K562 (cell line): ENCODE measurements at regions not wholly inside any gene's neighbourhood (a gene's known extent, or its start where the extent isn't known, plus 50 kb on each side); places are given as distances from the start of the nearest gene placed in this dataset.

Experiments
- ATAC-seq: fragments of 200-7000 bp; cut with Tn5 transposase; 3 replicates; pipeline ENCODE4 v1.9.1; 2020; ENCODE audit warnings: moderate library complexity
- BruUV-seq: library from RNA; stranded (reverse); fragments of 400-500 nt; replicated peaks from 2 replicates; lab custom pipeline; 2021; lab: Mats Ljungman, UMichigan
- CTCF ChIA-PET: fragments of 300-600 bp; formaldehyde crosslinking; extraction: SDS; loops from one replicate; lab custom pipeline; 2021; ENCODE audit warnings: low intra/inter-chr PET ratio; lab: Yijun Ruan, JAX
- POLR2A ChIA-PET: fragments of 300-600, 350-650 bp; sonication (Branson Sonifier 250); formaldehyde crosslinking; extraction: SDS; loops from one replicate; lab custom pipeline; 2021; ENCODE audit warnings: antibody characterized with exemption, inconsistent platforms; lab: Yijun Ruan, JAX
- DNase-seq, 4 experiments: peaks; one replicate each; pipeline versions ENCODE4 v3.0.0 to v3.0.0-alpha.2; 2011 to 2018; ENCODE audit warnings: low spot score in 3 of 4, mixed read lengths in 3 of 4; ENCODE audit errors: extremely low read depth in 1 of 4
- FAIRE-seq: peaks from 2 replicates; lab custom pipeline; 2011; peaks lifted over from hg19 to GRCh38; lab: Jason Lieb, UNC
- H2AFZ ChIP-seq: 2 replicates; pipeline ENCODE4 v1.6.0; 2011; ENCODE audit warnings: low read depth, low read length, control low read depth, inconsistent platforms
- H3K27ac ChIP-seq: fragments of 200-600 bp; 3 replicates; pipeline ENCODE4 v1.8.0; 2011; ENCODE audit warnings: low read depth, mild to moderate bottlenecking, control low read depth, inconsistent platforms, low read length, moderate library complexity, mixed read lengths; ENCODE audit errors: extremely low read depth
- H3K27me3 ChIP-seq, 2 experiments: fragments of 300-600 bp in 1 of 2; 2 replicates in 1 of 2; 3 replicates in 1 of 2; pipeline versions ENCODE4 v1.6.0 to v1.8.0; 2011; ENCODE audit warnings: inconsistent platforms in 2 of 2, low read length in 2 of 2, mild to moderate bottlenecking in 1 of 2, mixed read lengths in 1 of 2, moderate library complexity in 1 of 2; ENCODE audit not compliant: control insufficient read depth in 2 of 2, insufficient read depth in 2 of 2
- H3K36me3 ChIP-seq: fragments of 300-600 bp; 3 replicates; pipeline ENCODE4 v1.8.0; 2011; ENCODE audit warnings: mild to moderate bottlenecking, low read length, inconsistent platforms; ENCODE audit not compliant: control insufficient read depth, insufficient read depth
- H3K4me1 ChIP-seq, 2 experiments: fragments of 200-600 bp in 1 of 2; replicated peaks in 1 of 2; 2 replicates in 1 of 2; 3 replicates in 1 of 2; pipeline versions ENCODE4 v1.5.1 to v1.8.0; 2011; ENCODE audit warnings: inconsistent platforms in 2 of 2, low read length in 2 of 2, mild to moderate bottlenecking in 1 of 2, mixed read lengths in 1 of 2, moderate library complexity in 1 of 2; ENCODE audit not compliant: control insufficient read depth in 2 of 2, insufficient read depth in 2 of 2
- H3K4me2 ChIP-seq: 2 replicates; pipeline ENCODE4 v1.6.1; 2011; ENCODE audit warnings: low read length, control low read depth, inconsistent platforms, mixed read lengths; ENCODE audit not compliant: insufficient read depth
- H3K4me3 ChIP-seq: fragments of 200-600 bp; sonication (generic), shearing (Covaris generic); 2 replicates; pipeline ENCODE4 v1.5.1; 2016; ENCODE audit warnings: control low read depth, inconsistent platforms
- H3K79me2 ChIP-seq: fragments of 200-600 bp; 3 replicates; pipeline ENCODE4 v1.8.0; 2011; ENCODE audit warnings: low read length, inconsistent platforms; ENCODE audit not compliant: control insufficient read depth, insufficient read depth
- H3K9ac ChIP-seq, 2 experiments: 2 replicates each; pipeline versions ENCODE4 v1.6.0 to v1.6.1; 2011; ENCODE audit warnings: low read depth in 2 of 2, low read length in 2 of 2, control low read depth in 1 of 2, inconsistent platforms in 1 of 2, mild to moderate bottlenecking in 1 of 2, mixed read lengths in 1 of 2; ENCODE audit not compliant: insufficient read depth in 1 of 2
- H3K9me1 ChIP-seq: one replicate; pipeline ENCODE4 v1.6.0; 2011; ENCODE audit warnings: inconsistent platforms, mild to moderate bottlenecking, low read length, moderate library complexity; ENCODE audit not compliant: control insufficient read depth, insufficient read depth
- H3K9me3 ChIP-seq: replicated peaks from 2 replicates; pipeline ENCODE4 v1.5.1; 2011; ENCODE audit warnings: low read depth, low read length, inconsistent platforms; ENCODE audit not compliant: control insufficient read depth, insufficient read depth
- H4K20me1 ChIP-seq: replicated peaks from 2 replicates; pipeline ENCODE4 v1.6.1; 2011; ENCODE audit warnings: low read length, inconsistent platforms, mixed read lengths; ENCODE audit not compliant: control insufficient read depth, insufficient read depth
- BCOR ChIP-seq: fragments of 450-650 bp; IDR thresholded peaks from 2 replicates; pipeline ENCODE4 v1.6.1; 2016
- C11orf30 ChIP-seq: fragments of 450-650 bp; IDR thresholded peaks from 2 replicates; pipeline ENCODE4 v1.6.1; 2016; ENCODE audit warnings: low read depth, mild to moderate bottlenecking
- CBFA2T2 ChIP-seq: fragments of 450-650 bp; conservative IDR thresholded peaks from 2 replicates; pipeline ENCODE4 v1.6.1; 2017; ENCODE audit warnings: mild to moderate bottlenecking
- FOXJ3 ChIP-seq: sonication (generic); formaldehyde crosslinking; IDR thresholded peaks from 2 replicates; pipeline ENCODE4 v1.4.0; 2020; ENCODE audit warnings: mild to moderate bottlenecking, missing genetic modification reagents
- HCFC1 ChIP-seq: IDR thresholded peaks from 2 replicates; pipeline ENCODE4 v1.6.1; 2012; ENCODE audit warnings: low read depth, low read length, improper control_type of control experiment
- HDAC6 ChIP-seq: IDR thresholded peaks from 2 replicates; pipeline ENCODE4 v1.6.1; 2012; ENCODE audit warnings: low read depth, mild to moderate bottlenecking, control low read depth, inconsistent platforms, low read length, moderate library complexity
- JUND ChIP-seq, 2 experiments: IDR thresholded peaks; 2 replicates in 1 of 2; 3 replicates in 1 of 2; pipeline ENCODE4 v1.6.1; 2011; ENCODE audit warnings: borderline replicate concordance in 2 of 2, low read depth in 2 of 2, low read length in 2 of 2, improper control_type of control experiment in 1 of 2, missing biosample characterization in 1 of 2, missing genetic modification characterization in 1 of 2, missing genetic modification reagents in 1 of 2
- MAFK ChIP-seq: IDR thresholded peaks from 2 replicates; pipeline ENCODE4 v1.6.1; 2011; ENCODE audit warnings: low read length, improper control_type of control experiment
- MTA1 ChIP-seq: fragments of 450-650 bp; IDR thresholded peaks from 2 replicates; pipeline ENCODE4 v1.6.1; 2017; ENCODE audit warnings: borderline replicate concordance
- PHB ChIP-seq: fragments of 250-450 bp; sonication (Bioruptor Pico); IDR thresholded peaks from 2 replicates; pipeline ENCODE4 v1.5.0; 2021
- PTTG1 ChIP-seq: fragments of 450-650 bp; IDR thresholded peaks from 2 replicates; pipeline ENCODE4 v1.6.1; 2016; ENCODE audit warnings: low read depth, mild to moderate bottlenecking, missing genetic modification characterization, missing compliant biosample characterization
- RBM25 ChIP-seq: fragments of 200-400 bp; formaldehyde crosslinking; IDR thresholded peaks from 2 replicates; pipeline ENCODE4 v1.6.1; 2018; ENCODE audit warnings: low read length, low read depth, moderate library complexity; ENCODE audit not compliant: severe bottlenecking
- SAP30 ChIP-seq: fragments of 200-600 bp; sonication (generic); IDR thresholded peaks from 2 replicates; pipeline ENCODE4 v1.6.1; 2012; ENCODE audit warnings: borderline replicate concordance, low read depth, mild to moderate bottlenecking, moderate library complexity, low read length, control low read depth, inconsistent platforms; ENCODE audit not compliant: insufficient read depth, poor library complexity, severe bottlenecking
- TFAM ChIP-seq: fragments of 250-450 bp; sonication (Bioruptor Pico); conservative IDR thresholded peaks from 2 replicates; pipeline ENCODE4 v1.5.0; 2021; ENCODE audit warnings: mild to moderate bottlenecking, moderate library complexity
- TRIM28 ChIP-seq: fragments of 450-650 bp; IDR thresholded peaks from 2 replicates; pipeline ENCODE4 v1.6.1; 2017
- ZNF41 ChIP-seq: fragments of 250-450 bp; sonication (Bioruptor Pico); conservative IDR thresholded peaks from 2 replicates; pipeline ENCODE4 v1.4.0; 2020; ENCODE audit warnings: mild to moderate bottlenecking
- WGBS: fragments of 100-300 bp; shearing (Covaris generic); methylation state at CpG from one replicate; pipeline ENCODE4 v1.1.6; 2016; ENCODE audit warnings: low coverage, mixed read lengths; ENCODE audit not compliant: insufficient coverage; ENCODE audit errors: missing lambda C conversion rate; 5-methylcytosine and 5-hydroxymethylcytosine counted together
- in situ Hi-C: fragments of 300-500 bp; cut with MboI; formaldehyde crosslinking; loops from 4 replicates; pipeline ENCODE4 v1.15.0; 2018; ENCODE audit warnings: inconsistent platforms, mixed read lengths
- intact Hi-C: fragments of 100-400 bp; cut with micrococcal nuclease; formaldehyde crosslinking; loops from 2 replicates; pipeline ENCODE4 v1.14.2; 2022
- TF ChIP-seq, protein P1 (sequence below): fragments of 450-650 bp; conservative IDR thresholded peaks from 2 replicates; pipeline ENCODE4 v1.6.1; 2016; ENCODE audit warnings: missing genetic modification characterization, low read depth, mild to moderate bottlenecking, missing compliant biosample characterization, moderate library complexity

DNA sequence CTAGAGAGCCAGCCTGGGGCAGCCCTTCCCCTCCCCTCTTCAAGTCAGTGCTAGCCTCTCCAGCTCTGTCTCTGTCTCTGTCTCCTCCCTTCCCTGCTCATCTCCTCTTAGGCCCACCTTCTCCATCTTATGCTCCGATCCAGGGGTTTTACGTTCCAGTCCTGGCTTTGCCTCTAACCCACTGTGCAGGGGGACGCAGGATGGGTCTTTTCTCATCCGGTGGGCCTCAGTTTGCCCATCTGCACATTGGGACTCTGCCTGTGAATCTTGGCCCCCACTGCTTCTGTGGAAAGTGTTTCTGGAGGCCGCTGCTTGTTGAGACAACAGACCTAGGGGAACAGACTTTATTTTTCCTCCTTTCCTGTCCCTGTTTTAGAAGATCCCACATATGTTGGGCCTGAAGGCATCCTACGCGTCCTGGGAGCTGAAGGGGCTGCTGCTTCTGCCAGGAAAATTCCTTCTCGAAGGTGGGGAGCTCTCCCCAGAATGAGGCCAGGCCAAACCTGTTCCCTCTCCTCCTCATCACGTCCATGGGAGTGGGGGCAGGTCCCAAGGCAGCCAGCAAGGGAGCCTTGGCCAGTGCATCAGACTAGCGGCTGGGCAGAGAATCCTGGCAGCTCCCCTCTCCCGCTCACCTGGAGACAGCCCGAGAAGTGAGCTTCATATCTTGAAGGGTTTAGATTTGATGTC, 99.5 kb upstream of the CSF3R start:
- Histone ChIP-seq H3K4me2 (no peak overlapping the region), H3K9ac (no peak overlapping the region), H3K9me3 (no peaks in the 10 kb centered on the region), H4K20me1 (peaks cover 20% of the 10 kb centered on the region), H3K4me3 (no peak overlapping the region), H3K4me1 (no peaks in the 10 kb centered on the region; a peak in 2 of 5 replicates), H2AFZ (no peak overlapping the region), H3K9me1 (no peaks in the 10 kb centered on the region), H3K27me3 (peaks cover 41 to 73% of the 10 kb centered on the region in 2 experiments), H3K27ac (no peak overlapping the region), H3K79me2 (no peaks in the 10 kb centered on the region), H3K36me3 (no peaks in the 10 kb centered on the region)
- no TSS peak for BruUV-seq
- peak; percentile 48 for TF ChIP-seq RBM25
- TF ChIP-seq CBFA2T2 = no peak
- TF ChIP-seq C11orf30 = no peak
- TF ChIP-seq BCOR = 0 out of 2 replicates have a peak, but pooled peaks have one; percentile 14
- in situ Hi-C loops (no loop called here), intact Hi-C loops (no loop called here)
- DNase-seq = no peak
- WGBS = under 1% methylated on average over 12 of the region's 12 CpGs
- ATAC-seq = no peak; the same call in 2 of the 3 replicates
- ChIA-PET CTCF (no interaction called here), POLR2A (interaction anchor here (1.1 to 1.3 kb wide), 3 partner anchors 10 to 60 kb away, joined by 3 to 5 read pairs (median 4); no protein-coding TSS in a partner anchor)
- no peak for FAIRE-seq

DNA sequence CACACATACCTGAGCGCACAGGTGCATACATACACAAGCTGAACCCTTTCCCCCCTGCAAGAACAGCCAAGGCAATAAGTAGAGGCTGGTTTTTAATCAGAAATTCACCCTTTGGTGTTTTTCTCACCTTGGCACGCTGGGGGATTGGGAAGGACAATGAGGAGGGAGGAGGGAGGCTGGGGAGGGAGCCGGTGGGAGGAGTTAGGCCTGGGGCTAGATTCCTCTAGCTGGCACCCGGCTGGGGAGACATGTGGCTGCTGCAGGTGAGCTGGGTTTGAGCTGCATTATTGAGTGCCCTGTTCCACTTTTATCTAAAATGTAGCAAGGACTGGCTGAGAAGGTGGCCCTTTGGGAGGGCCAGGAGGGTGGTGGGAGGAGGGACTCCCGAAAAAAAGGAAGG, 97.8 kb upstream of the CSF3R start:
- H3K4me2 ChIP-seq = no peak overlapping the region
- no peak overlapping the region for H3K4me3 ChIP-seq
- no peaks in the 10 kb centered on the region for H3K36me3 ChIP-seq
- DNase-seq = no peak
- ATAC-seq = no peak
- no TSS peak for BruUV-seq
- H3K9me1 ChIP-seq = no peaks in the 10 kb centered on the region
- H3K79me2 ChIP-seq = no peaks in the 10 kb centered on the region
- ChIA-PET POLR2A (interaction anchor here (0.6 to 1.1 kb wide), 3 partner anchors 10 to 24 kb away, joined by 3 to 6 read pairs (median 4); no protein-coding TSS in a partner anchor), CTCF (no interaction called here)
- peaks cover 17% of the 10 kb centered on the region for H4K20me1 ChIP-seq
- peaks cover 33 to 63% of the 10 kb centered on the region in 2 experiments for H3K27me3 ChIP-seq
- 0% methylated on average over 5 of the region's 5 CpGs for WGBS
- H3K4me1 ChIP-seq = no peaks in the 10 kb centered on the region; a peak in 1 of 5 replicates
- no peaks in the 10 kb centered on the region for H3K9me3 ChIP-seq
- intact Hi-C loops (no loop called here), in situ Hi-C loops (no loop called here)
- no peak overlapping the region for H3K9ac ChIP-seq
- no peak for FAIRE-seq
- H3K27ac ChIP-seq = no peak overlapping the region
- H2AFZ ChIP-seq = no peak overlapping the region
- no peak for TF ChIP-seq TRIM28
- TF ChIP-seq MTA1 = no peak
- TF ChIP-seq FOXJ3 = no peak
- no peak for TF ChIP-seq JUND (IDR thresholded peaks at IDR 0.05; ENCODE audit: borderline replicate concordance, low read depth, low read length)
- no peak for TF ChIP-seq JUND (tag; IDR thresholded peaks at IDR 0.05; ENCODE audit: borderline replicate concordance, low read depth, low read length)
- TF ChIP-seq, protein P1, sequence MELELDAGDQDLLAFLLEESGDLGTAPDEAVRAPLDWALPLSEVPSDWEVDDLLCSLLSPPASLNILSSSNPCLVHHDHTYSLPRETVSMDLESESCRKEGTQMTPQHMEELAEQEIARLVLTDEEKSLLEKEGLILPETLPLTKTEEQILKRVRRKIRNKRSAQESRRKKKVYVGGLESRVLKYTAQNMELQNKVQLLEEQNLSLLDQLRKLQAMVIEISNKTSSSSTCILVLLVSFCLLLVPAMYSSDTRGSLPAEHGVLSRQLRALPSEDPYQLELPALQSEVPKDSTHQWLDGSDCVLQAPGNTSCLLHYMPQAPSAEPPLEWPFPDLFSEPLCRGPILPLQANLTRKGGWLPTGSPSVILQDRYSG (tag) = no peak
- no peak for TF ChIP-seq HDAC6
- no peak for TF ChIP-seq TFAM (CRISPR knock-in tag)
- TF ChIP-seq SAP30 = no peak
- TF ChIP-seq PHB (CRISPR knock-in tag) = no peak
- TF ChIP-seq PTTG1 = no peak
- TF ChIP-seq MAFK = no peak
- TF ChIP-seq HCFC1 = no peak
- TF ChIP-seq ZNF41 (CRISPR knock-in tag) = no peak
